ENCODE measurements at regions not wholly inside any gene's neighbourhood (a gene's known extent, or its start where the extent isn't known, plus 50 kb on each side); places are given as distances from the start of the nearest gene placed in this dataset.

- peak; percentile 30 for TF ChIP-seq CHD7 (IDR thresholded peaks at IDR 0.05; ENCODE audit: insufficient replicate concordance, low read length)
- TF ChIP-seq BCL11A (IDR thresholded peaks at IDR 0.05; ENCODE audit: low read depth in 2 of 2, low read length in 2 of 2) = peak; percentile 75 to 87
- TF ChIP-seq RBBP5 (IDR thresholded peaks at IDR 0.05; ENCODE audit: borderline replicate concordance, low read depth, low read length) = peak; percentile 96; the same call in 1 of the 2 replicates
- 0 out of 2 replicates have a peak, but pooled peaks have one; percentile 29 for TF ChIP-seq TAF1 (IDR thresholded peaks at IDR 0.05; ENCODE audit: low read depth, low read length)
- peak in 1 of 2 experiments; percentile 57; a peak in 2 of 3 replicates for TF ChIP-seq POLR2A (IDR thresholded peaks at IDR 0.05; ENCODE audit: control extremely low read depth in 1 of 2, low read depth in 2 of 2, low read length in 2 of 2)
- no peak for TF ChIP-seq ZNF274 (IDR thresholded peaks at IDR 0.05; ENCODE audit: borderline replicate concordance, extremely low read depth, low read length)
- no peak for TF ChIP-seq EGR1 (IDR thresholded peaks at IDR 0.05; ENCODE audit: borderline replicate concordance, low read depth, low read length)
- TF ChIP-seq SP1 (IDR thresholded peaks at IDR 0.05; ENCODE audit: low read depth, low read length) = peak; percentile 95
- no peak for TF ChIP-seq CBX5 (IDR thresholded peaks at IDR 0.05; ENCODE audit: low read depth, low read length)
- TF ChIP-seq ASH2L (IDR thresholded peaks at IDR 0.05; ENCODE audit: low read length) = peak; percentile 98
- no peak; the same call in 1 of the 2 replicates for TF ChIP-seq TBP (IDR thresholded peaks at IDR 0.05; ENCODE audit: low read depth, low read length)
- TF ChIP-seq SAP30 (IDR thresholded peaks at IDR 0.05; ENCODE audit: insufficient read depth, insufficient replicate concordance, low read length) = no peak
These were observed 404.6 kb downstream of the MED13L start (continued) for GRCh38 chr12:115872919-115873357.

Data from H1 (cell line).